ENCODE measurements at regions not wholly inside any gene's neighbourhood (a gene's known extent, or its start where the extent isn't known, plus 50 kb on each side); places are given as distances from the start of the nearest gene placed in this dataset.

GRCh38 chr9:117858561-117858960, 154.4 kb downstream of the TLR4 start:
- H3K4me1 Mint-ChIP-seq: no peaks in the 10 kb centered on the region
- intact Hi-C loops (cut with micrococcal nuclease): no loop called here

GRCh38 chr9:117860849-117861248, 156.6 kb downstream of the TLR4 start:
- ChIA-PET POLR2A (ENCODE audit: partially characterized antibody) (no interaction called here), CTCF (ENCODE audit: partially characterized antibody) (no interaction called here)
- H3K4me3 Mint-ChIP-seq: no peak overlapping the region

More at GRCh38 chr9:117858561-117858960, 154.4 kb downstream of the TLR4 start:
- Mint-ChIP-seq H3K27me3 (no peaks in the 10 kb centered on the region), H3K4me3 (no peak overlapping the region), H3K36me3 (no peaks in the 10 kb centered on the region), H3K9me3 (no peaks in the 10 kb centered on the region), H3K27ac (no peak overlapping the region)
- POLR2A ChIA-PET (ENCODE audit: partially characterized antibody): no interaction called here
- Histone ChIP-seq H3K27me3 (ENCODE audit: insufficient read depth, low read length) (no peaks in the 10 kb centered on the region), H3K36me3 (ENCODE audit: insufficient read depth, low read length) (no peaks in the 10 kb centered on the region), H3K27ac (ENCODE audit: low read depth, low read length) (no peak overlapping the region), H3K4me1 (ENCODE audit: insufficient read depth, low read length) (no peaks in the 10 kb centered on the region), H3K4me3 (ENCODE audit: low read length in 2 of 2) (no peak overlapping the region), H3K9me3 (ENCODE audit: control insufficient read depth in 1 of 2, low read length in 2 of 2) (no peaks in the 10 kb centered on the region)
- no peak for DNase-seq
- CTCF ChIA-PET (ENCODE audit: partially characterized antibody): no interaction called here

GRCh38 chr9:117864385-117865057, 160.3 kb downstream of the TLR4 start:
- no peaks in the 10 kb centered on the region for H3K36me3 Mint-ChIP-seq
- Histone ChIP-seq H3K36me3 (ENCODE audit: insufficient read depth, low read length) (no peaks in the 10 kb centered on the region), H3K4me1 (ENCODE audit: insufficient read depth, low read length) (no peaks in the 10 kb centered on the region), H3K27ac (ENCODE audit: low read depth, low read length) (no peak overlapping the region), H3K9me3 (ENCODE audit: control insufficient read depth in 1 of 2, low read length in 2 of 2) (no peaks in the 10 kb centered on the region), H3K4me3 (ENCODE audit: low read length in 2 of 2) (no peak overlapping the region), H3K27me3 (ENCODE audit: insufficient read depth, low read length) (no peaks in the 10 kb centered on the region)
- peaks cover 0 to 4% (median 0%) of the 10 kb centered on the region in 8 donors for H3K9me3 Mint-ChIP-seq
- no peaks in the 10 kb centered on the region for H3K27me3 Mint-ChIP-seq
- H3K4me1 Mint-ChIP-seq: no peaks in the 10 kb centered on the region
- ChIA-PET CTCF (ENCODE audit: partially characterized antibody) (no interaction called here), POLR2A (ENCODE audit: partially characterized antibody) (no interaction called here)
- intact Hi-C loops (cut with micrococcal nuclease): no loop called here
- no peak overlapping the region for H3K4me3 Mint-ChIP-seq
- no peak for DNase-seq
- no peak overlapping the region for H3K27ac Mint-ChIP-seq

More at GRCh38 chr9:117860849-117861248, 156.6 kb downstream of the TLR4 start:
- H3K27ac ChIP-seq (ENCODE audit: low read depth, low read length): no peak overlapping the region
- no peaks in the 10 kb centered on the region for H3K9me3 ChIP-seq (ENCODE audit: control insufficient read depth in 1 of 2, low read length in 2 of 2)
- DNase-seq: no peak
- Mint-ChIP-seq H3K27me3 (no peaks in the 10 kb centered on the region), H3K27ac (no peak overlapping the region), H3K36me3 (no peaks in the 10 kb centered on the region), H3K9me3 (peaks cover 0 to 2% (median 0%) of the 10 kb centered on the region in 8 donors), H3K4me1 (no peaks in the 10 kb centered on the region)
- intact Hi-C loops (cut with micrococcal nuclease): no loop called here
- H3K36me3 ChIP-seq (ENCODE audit: insufficient read depth, low read length): no peaks in the 10 kb centered on the region
- H3K27me3 ChIP-seq (ENCODE audit: insufficient read depth, low read length): no peaks in the 10 kb centered on the region
- no peaks in the 10 kb centered on the region for H3K4me1 ChIP-seq (ENCODE audit: insufficient read depth, low read length)
- no peak overlapping the region for H3K4me3 ChIP-seq (ENCODE audit: low read length in 2 of 2)

- no peak for DNase-seq
- POLR2A ChIA-PET (ENCODE audit: partially characterized antibody): no interaction called here
- H3K4me3 Mint-ChIP-seq: no peak overlapping the region
- Histone ChIP-seq H3K36me3 (ENCODE audit: insufficient read depth, low read length) (no peaks in the 10 kb centered on the region), H3K9me3 (ENCODE audit: control insufficient read depth in 1 of 2, low read length in 2 of 2) (no peaks in the 10 kb centered on the region), H3K4me3 (ENCODE audit: low read length in 2 of 2) (no peak overlapping the region), H3K4me1 (ENCODE audit: insufficient read depth, low read length) (no peaks in the 10 kb centered on the region), H3K27me3 (ENCODE audit: insufficient read depth, low read length) (no peaks in the 10 kb centered on the region), H3K27ac (ENCODE audit: low read depth, low read length) (no peak overlapping the region)
- no peaks in the 10 kb centered on the region for H3K36me3 Mint-ChIP-seq
- intact Hi-C loops (cut with micrococcal nuclease): no loop called here
- peaks cover 0 to 4% (median 0%) of the 10 kb centered on the region in 8 donors for H3K9me3 Mint-ChIP-seq
- peaks cover 0 to 1% of the 10 kb centered on the region in 2 donors for H3K27me3 Mint-ChIP-seq
- CTCF ChIA-PET (ENCODE audit: partially characterized antibody): no interaction called here
- no peaks in the 10 kb centered on the region for H3K4me1 Mint-ChIP-seq
- H3K27ac Mint-ChIP-seq: no peak overlapping the region
These were observed 164.4 kb downstream of the TLR4 start for GRCh38 chr9:117868594-117868993.

- no peak overlapping the region for H3K27ac ChIP-seq (ENCODE audit: low read depth, low read length)
- no peaks in the 10 kb centered on the region for H3K36me3 Mint-ChIP-seq
- ChIA-PET CTCF (ENCODE audit: partially characterized antibody) (no interaction called here), POLR2A (ENCODE audit: partially characterized antibody) (no interaction called here)
- no peaks in the 10 kb centered on the region for H3K4me1 ChIP-seq (ENCODE audit: insufficient read depth, low read length)
- H3K4me3 ChIP-seq (ENCODE audit: low read length in 2 of 2): no peak overlapping the region
- no peaks in the 10 kb centered on the region for H3K36me3 ChIP-seq (ENCODE audit: insufficient read depth, low read length)
- peak overlapping the region in 1 of 8 donors; percentile 50 for H3K4me3 Mint-ChIP-seq
- H3K4me1 Mint-ChIP-seq: no peaks in the 10 kb centered on the region
- H3K27me3 Mint-ChIP-seq: peaks cover 0 to 1% of the 10 kb centered on the region in 2 donors
- no peaks in the 10 kb centered on the region for H3K27me3 ChIP-seq (ENCODE audit: insufficient read depth, low read length)
- H3K9me3 Mint-ChIP-seq: peaks cover 0 to 4% (median 0%) of the 10 kb centered on the region in 8 donors
- H3K9me3 ChIP-seq (ENCODE audit: control insufficient read depth in 1 of 2, low read length in 2 of 2): no peaks in the 10 kb centered on the region
- DNase-seq: no peak
- H3K27ac Mint-ChIP-seq: no peak overlapping the region
- intact Hi-C loops (cut with micrococcal nuclease): no loop called here
These were observed 165.1 kb downstream of the TLR4 start for GRCh38 chr9:117869287-117869686.

GRCh38 chr9:117869712-117870111, 165.5 kb downstream of the TLR4 start:
- no peak overlapping the region for H3K4me3 ChIP-seq (ENCODE audit: low read length in 2 of 2)
- H3K4me1 ChIP-seq (ENCODE audit: insufficient read depth, low read length): no peaks in the 10 kb centered on the region
- CTCF ChIA-PET (ENCODE audit: partially characterized antibody): no interaction called here
- H3K36me3 ChIP-seq (ENCODE audit: insufficient read depth, low read length): no peaks in the 10 kb centered on the region
- intact Hi-C loops (cut with micrococcal nuclease): no loop called here
- Mint-ChIP-seq H3K4me3 (no peak overlapping the region), H3K9me3 (peaks cover 0 to 5% (median 0%) of the 10 kb centered on the region in 8 donors), H3K4me1 (no peaks in the 10 kb centered on the region), H3K36me3 (no peaks in the 10 kb centered on the region), H3K27me3 (peaks cover 0 to 1% of the 10 kb centered on the region in 2 donors), H3K27ac (no peak overlapping the region)
- DNase-seq: no peak
- POLR2A ChIA-PET (ENCODE audit: partially characterized antibody): no interaction called here
- H3K9me3 ChIP-seq (ENCODE audit: control insufficient read depth in 1 of 2, low read length in 2 of 2): no peaks in the 10 kb centered on the region
- no peak overlapping the region for H3K27ac ChIP-seq (ENCODE audit: low read depth, low read length)
- H3K27me3 ChIP-seq (ENCODE audit: insufficient read depth, low read length): no peaks in the 10 kb centered on the region

- Histone ChIP-seq H3K4me1 (ENCODE audit: insufficient read depth, low read length) (no peaks in the 10 kb centered on the region), H3K4me3 (ENCODE audit: low read length in 2 of 2) (no peak overlapping the region), H3K27me3 (ENCODE audit: insufficient read depth, low read length) (no peaks in the 10 kb centered on the region), H3K9me3 (ENCODE audit: control insufficient read depth in 1 of 2, low read length in 2 of 2) (no peaks in the 10 kb centered on the region), H3K27ac (ENCODE audit: low read depth, low read length) (no peak overlapping the region), H3K36me3 (ENCODE audit: insufficient read depth, low read length) (no peaks in the 10 kb centered on the region)
- POLR2A ChIA-PET (ENCODE audit: partially characterized antibody): no interaction called here
- no peaks in the 10 kb centered on the region for H3K4me1 Mint-ChIP-seq
- no peak for DNase-seq
- no peaks in the 10 kb centered on the region for H3K36me3 Mint-ChIP-seq
- no peak overlapping the region for H3K27ac Mint-ChIP-seq
- CTCF ChIA-PET (ENCODE audit: partially characterized antibody): no interaction called here
- H3K27me3 Mint-ChIP-seq: peaks cover 0 to 5% of the 10 kb centered on the region in 2 donors
- no peak overlapping the region for H3K4me3 Mint-ChIP-seq
- peaks cover 0 to 4% (median 0%) of the 10 kb centered on the region in 8 donors for H3K9me3 Mint-ChIP-seq
- intact Hi-C loops (cut with micrococcal nuclease): no loop called here
These were observed 169.5 kb downstream of the TLR4 start for GRCh38 chr9:117873664-117874063.

GRCh38 chr9:117875886-117876285, 171.7 kb downstream of the TLR4 start:
- H3K4me3 Mint-ChIP-seq: no peak overlapping the region
- DNase-seq: no peak
- CTCF ChIA-PET (ENCODE audit: partially characterized antibody): no interaction called here
- no peak overlapping the region for H3K27ac Mint-ChIP-seq
- intact Hi-C loops (cut with micrococcal nuclease): no loop called here
- peaks cover 0 to 5% of the 10 kb centered on the region in 2 donors for H3K27me3 Mint-ChIP-seq
- H3K36me3 ChIP-seq (ENCODE audit: insufficient read depth, low read length): no peaks in the 10 kb centered on the region
- no peaks in the 10 kb centered on the region for H3K4me1 Mint-ChIP-seq
- H3K27me3 ChIP-seq (ENCODE audit: insufficient read depth, low read length): no peaks in the 10 kb centered on the region
- H3K9me3 Mint-ChIP-seq: peaks cover 0 to 2% (median 0%) of the 10 kb centered on the region in 8 donors
- POLR2A ChIA-PET (ENCODE audit: partially characterized antibody): no interaction called here
- H3K27ac ChIP-seq (ENCODE audit: low read depth, low read length): no peak overlapping the region
- no peaks in the 10 kb centered on the region for H3K9me3 ChIP-seq (ENCODE audit: control insufficient read depth in 1 of 2, low read length in 2 of 2)
- no peaks in the 10 kb centered on the region for H3K4me1 ChIP-seq (ENCODE audit: insufficient read depth, low read length)
- H3K4me3 ChIP-seq (ENCODE audit: low read length in 2 of 2): no peak overlapping the region
- H3K36me3 Mint-ChIP-seq: no peaks in the 10 kb centered on the region

Data from CD4-positive, alpha-beta memory T cell (primary cell).